GM18951 (cell line): ENCODE measurements at regions not wholly inside any gene's neighbourhood (a gene's known extent, or its start where the extent isn't known, plus 50 kb on each side); places are given as distances from the start of the nearest gene placed in this dataset.

Experiments used
- POLR2A ChIP-seq: IDR thresholded peaks from 4 replicates; pipeline ENCODE4 v1.6.1; 2011; ENCODE audit warnings: mild to moderate bottlenecking; ENCODE audit not compliant: insufficient read length, insufficient read depth; ENCODE audit errors: extremely low read depth
- in situ Hi-C: fragments of 300-500 bp; cut with MboI; formaldehyde crosslinking; loops from one replicate; pipeline ENCODE4 v1.12.0; 2022; ENCODE audit warnings: low sequenced_read_pairs, mixed read lengths, inconsistent platforms; ENCODE audit not compliant: unreplicated experiment

DNA sequence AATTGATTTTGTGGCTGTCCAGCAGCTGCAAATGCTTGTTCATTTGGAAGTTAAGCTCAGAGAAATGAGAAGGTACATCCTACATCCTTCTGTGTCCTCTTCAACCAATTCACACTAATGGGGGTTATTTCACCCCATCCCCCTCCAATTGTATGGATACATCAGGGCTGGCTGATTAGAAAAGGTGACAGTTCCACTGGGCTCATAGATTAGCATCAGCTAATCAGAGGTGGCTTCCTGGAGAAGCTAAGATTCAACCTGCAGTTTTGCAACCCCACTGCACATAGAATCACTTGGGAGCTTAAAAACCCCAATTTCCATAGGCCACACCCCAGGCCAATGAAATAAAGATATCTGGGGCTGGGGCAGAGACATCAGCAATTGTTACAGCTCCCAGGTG, 217.7 kb upstream of the TLE3 start:
- in situ Hi-C loops, result no loop called here

DNA sequence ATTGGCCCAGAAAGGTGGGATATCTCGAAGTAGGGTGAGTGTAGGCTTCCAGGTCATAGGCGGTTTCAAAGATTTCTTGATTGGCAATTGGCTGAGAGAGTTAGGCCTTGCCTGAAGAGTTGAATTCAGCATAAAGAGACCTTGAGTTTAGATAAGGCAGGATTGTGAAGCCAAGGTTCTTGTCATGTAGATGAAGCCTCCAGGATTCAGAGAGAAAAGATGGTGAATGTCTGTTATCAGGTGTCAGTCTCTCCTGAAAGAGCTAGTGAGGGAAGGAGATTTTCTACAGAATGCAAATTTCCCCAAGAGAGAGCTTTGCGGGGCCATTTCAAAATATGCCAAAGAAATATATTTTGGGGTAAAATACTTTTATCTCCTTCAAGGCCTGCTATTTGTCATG, 217.0 kb upstream of the TLE3 start:
- no peak for TF ChIP-seq POLR2A
- in situ Hi-C loops, result no loop called here

More for the DNA sequence above, 217.7 kb upstream of the TLE3 start:
- TF ChIP-seq POLR2A, result no peak

DNA sequence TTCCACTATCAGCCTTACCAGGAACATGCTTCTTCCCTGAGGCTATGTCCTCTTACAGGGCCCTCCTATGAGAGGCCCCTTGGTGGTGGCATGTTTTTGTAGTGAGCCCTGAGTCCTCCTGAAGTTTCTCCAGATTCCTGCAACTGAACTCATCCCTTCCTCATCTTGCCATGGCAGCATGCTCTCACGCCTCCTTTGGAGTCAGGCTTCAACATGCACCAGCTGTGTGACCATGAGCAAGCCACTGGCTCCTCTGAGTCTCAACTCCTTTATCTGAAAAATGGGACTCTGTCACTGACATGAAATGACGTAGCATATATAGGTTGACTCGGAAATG, 216.3 kb upstream of the TLE3 start:
- TF ChIP-seq POLR2A, result no peak
- in situ Hi-C loops, result no loop called here

DNA sequence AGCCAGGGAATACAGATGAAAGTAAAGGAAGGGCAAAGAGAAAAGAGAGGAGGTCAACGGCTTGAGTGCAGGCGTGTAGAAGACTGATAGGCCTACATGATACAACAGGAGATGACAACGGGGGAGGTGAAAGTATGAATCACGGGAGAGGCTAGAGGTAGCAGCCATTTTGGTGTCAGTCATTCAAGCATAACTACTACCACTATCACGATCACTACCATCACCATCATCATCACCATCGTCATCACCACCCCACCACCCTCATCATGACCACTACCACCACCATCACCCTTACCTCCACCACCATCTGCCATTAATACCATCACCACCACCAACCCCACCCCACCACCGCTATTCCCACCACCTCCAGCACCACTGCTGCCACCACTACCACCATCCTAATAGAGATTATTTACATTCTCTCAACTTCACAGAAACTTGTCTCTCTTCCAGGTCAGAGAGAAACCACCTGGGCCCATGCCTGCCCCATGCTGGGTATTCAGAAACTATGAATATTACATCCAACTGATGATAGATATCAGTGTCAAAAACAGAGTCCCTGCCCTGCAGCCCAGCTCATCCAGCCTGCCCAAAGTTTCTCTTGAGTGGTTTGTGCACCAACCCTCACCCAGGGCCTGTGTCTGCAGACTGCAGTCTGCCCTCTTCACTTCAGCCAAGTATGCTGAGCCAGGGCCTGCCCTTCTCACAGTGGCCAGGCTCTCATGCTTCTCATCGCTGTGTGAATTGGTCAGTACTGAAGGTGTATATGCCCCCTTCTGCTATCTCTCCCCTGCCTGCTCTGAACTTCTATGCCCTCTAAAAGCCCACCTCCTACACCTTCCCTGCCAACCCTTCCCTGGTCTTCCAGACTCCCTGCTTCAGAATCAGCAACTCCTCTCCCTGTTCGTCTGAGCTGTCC, 215.6 kb upstream of the TLE3 start:
- no peak for TF ChIP-seq POLR2A
- in situ Hi-C loops, result no loop called here

DNA sequence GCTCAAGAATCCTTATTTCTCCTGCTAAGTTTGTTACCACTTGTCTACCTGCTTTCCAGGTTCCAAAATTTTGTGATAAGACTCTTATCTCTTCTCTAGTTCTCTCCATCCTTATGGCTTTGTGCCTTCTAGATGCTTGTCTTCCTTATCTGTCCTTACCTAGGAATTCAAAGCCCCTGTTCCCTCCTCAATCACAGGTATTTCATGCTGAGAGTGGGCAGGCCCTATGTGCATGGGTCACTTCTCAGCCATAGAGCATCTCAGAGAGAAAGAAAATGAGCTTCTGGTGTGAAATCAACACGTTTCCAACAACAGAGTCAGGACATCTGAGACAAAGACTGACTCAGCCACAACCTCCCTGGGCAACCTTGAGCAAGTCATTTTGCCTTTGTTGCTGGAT, 214.1 kb upstream of the TLE3 start:
- in situ Hi-C loops, result no loop called here

DNA sequence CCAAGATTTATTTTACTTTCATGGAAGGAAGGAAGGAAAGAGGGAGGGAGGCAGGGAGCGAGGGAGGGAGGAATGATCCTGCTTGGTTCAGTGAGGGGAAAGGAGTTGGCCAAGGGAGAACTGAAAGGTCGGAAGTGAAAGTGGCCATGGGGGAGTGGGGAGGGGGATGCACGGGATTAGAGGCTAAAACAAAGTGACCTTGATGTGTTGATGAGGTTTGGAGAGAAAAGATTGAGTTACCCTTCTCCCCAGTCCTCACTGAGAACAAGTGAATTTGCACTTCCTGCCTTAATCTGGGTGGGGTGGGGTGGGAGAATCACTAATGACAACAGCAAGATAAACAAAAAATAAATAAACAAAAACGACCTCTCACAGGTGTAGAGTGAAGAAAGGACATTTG, 212.0 kb upstream of the TLE3 start:
- in situ Hi-C loops, result no loop called here
- no peak for TF ChIP-seq POLR2A

More for the DNA sequence above, 214.1 kb upstream of the TLE3 start:
- no peak for TF ChIP-seq POLR2A

DNA sequence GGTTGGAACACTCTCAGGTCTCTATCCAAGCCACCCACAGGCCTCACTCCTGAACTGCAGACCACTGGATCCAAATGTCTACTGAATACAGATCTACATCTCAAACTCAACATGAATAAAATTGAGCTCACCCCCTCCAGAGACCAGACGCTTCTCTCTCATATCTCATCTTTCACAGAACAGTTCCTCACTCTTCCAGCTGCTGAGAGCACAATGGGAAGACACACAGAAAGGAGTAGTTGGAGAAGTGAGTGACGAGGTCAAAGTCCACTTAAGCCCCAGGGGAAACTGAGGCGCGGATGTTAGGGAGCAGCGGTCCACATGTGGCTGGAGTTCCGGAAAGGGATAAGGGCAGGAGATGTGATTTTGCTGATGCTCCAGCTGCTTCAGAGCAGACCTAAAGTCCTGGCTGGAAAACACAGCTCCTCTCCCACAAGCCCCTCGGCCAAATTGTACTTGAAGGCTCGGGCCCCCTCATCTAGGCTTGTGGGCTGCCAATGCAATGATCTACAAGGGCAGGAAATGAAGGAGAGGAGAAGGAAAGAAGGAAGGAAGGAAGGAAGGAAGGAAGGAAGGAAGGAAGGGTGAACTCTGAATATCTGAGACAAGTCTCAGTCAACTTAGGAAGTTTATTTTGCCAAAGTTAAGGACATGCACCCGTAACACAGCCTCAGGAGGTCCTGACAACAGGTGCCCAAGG, 211.2 kb upstream of the TLE3 start:
- no peak for TF ChIP-seq POLR2A
- in situ Hi-C loops, result no loop called here

DNA sequence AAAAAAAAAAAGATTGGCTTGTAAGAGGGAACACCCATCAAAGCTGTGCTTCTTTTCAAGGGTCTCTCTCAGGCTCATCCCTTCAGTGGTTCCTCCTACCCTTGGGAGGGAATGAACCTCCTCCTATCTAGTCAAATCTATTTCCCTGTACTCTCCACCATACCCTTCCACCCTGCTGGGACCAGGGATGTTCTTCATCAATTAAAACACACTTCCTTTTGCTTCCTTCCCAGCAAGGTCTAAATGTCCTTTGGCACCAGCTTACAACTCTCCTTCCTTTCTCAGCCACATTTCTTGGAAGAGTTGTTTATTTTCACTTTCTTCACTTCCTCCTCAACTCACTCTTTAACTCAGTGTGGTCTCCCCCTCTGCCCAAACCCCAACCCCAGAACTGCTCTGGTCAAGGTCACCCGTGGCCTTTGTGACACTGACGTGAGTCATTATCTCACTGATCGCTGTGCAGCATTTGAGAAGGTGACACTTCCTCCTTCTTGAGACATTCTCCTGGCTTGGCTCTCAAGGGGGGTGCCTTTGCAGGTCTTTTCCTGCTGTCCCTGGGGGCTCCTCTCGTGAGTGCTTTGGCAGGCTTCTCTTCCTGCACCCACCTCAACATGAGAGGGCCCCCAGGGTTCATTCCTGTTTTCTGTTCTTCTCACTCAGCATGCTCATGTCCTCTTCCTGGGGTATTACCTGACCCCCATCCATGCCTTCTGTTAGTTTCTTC, 210.5 kb upstream of the TLE3 start:
- TF ChIP-seq POLR2A, result no peak
- in situ Hi-C loops, result no loop called here

DNA sequence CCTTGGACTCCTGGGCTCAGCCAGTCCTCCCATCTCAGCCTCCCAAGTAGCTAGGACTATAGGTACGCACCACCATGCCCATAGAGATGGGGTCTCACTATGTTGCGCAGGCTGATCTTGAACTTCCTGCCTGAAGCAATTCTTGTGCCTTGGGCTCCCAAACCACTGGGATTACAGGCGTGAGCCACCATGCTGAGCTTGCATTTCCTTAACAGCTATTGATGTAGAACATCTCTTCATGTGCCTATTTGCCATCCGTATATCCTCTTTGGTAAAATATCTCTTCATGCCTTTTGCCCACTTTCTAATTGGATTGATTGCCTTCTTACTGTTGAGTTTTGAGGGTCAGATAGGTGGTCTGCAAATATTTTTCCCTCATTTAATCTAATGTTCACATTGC, 208.9 kb upstream of the TLE3 start:
- in situ Hi-C loops, result no loop called here
- TF ChIP-seq POLR2A, result no peak

DNA sequence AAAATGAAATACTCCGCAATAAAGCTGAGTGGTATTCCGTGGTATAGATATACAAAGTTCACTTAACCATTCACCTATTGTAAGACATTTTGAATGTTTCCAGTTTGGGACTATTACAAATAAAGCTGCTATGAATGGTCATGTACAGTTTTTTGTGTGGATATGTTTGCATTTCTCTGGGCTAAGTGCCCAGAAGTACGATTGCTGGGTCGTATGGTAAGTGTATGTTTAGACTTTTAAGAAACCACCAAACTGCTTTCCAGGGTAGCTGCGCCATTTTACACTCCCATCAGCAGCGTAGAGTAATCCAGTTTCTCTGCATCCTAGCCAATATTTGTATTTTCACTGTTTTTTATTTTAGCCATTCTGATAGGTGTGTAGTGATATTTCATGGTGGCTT, 208.4 kb upstream of the TLE3 start:
- no peak for TF ChIP-seq POLR2A
- in situ Hi-C loops, result no loop called here

DNA sequence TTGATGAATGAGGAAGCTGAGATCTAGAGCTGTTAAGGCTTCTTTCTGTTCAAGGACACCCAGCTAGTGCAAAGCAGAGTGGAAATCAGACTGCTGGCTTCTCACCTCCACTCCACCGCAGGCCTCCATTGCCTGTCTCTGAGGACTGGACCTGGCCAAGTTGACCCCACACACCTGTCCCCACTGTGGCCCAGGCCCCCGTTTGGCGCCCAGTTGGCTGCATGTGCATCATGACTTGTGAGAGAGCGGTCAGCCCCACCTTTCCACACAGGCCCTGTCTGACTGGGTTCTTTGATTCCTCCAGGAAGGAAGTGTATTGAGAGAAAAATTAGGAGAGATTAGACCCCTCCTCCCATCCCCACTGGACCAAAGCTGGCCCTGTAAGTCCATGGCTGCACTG, 206.3 kb upstream of the TLE3 start:
- no peak for TF ChIP-seq POLR2A
- in situ Hi-C loops, result no loop called here

DNA sequence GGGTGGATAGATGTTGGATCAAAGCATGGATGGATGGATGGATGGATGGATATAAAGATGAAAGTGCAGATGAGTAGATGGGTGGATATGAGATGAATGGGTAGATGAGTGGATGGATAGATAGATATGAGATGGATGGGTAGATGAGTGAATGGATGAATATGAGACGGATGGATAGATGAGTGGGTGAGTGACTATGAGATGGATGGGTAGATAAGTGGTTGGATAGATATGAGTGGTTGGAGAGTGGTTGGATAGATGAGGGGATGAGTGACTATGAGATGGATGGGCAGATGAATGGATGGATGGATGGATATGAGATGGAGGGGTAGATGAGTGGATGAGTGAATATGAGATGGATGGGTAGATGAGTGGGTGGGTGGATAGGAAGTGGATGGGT, 204.6 kb upstream of the TLE3 start:
- no peak for TF ChIP-seq POLR2A
- in situ Hi-C loops, result no loop called here

DNA sequence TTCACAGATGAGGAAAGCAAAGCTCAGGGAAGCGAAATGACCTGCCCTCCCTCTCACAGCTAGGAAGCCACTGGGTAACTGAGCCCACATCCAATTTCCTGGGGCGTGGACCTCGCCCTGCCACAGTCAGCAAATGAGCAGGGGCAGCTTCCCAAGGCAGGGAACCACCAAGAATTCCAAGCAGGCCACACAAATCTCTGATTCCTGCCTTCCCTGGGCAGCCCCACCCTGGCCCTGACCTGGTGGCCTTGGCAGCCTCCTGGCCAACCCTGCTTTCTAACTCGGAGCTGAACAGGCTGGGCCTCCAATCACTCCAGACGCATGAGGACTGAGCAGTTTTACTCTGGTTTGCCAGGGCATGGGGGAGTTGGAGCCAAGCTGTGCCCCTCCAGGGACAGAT, 203.7 kb upstream of the TLE3 start:
- no peak for TF ChIP-seq POLR2A
- in situ Hi-C loops, result no loop called here
